Caco-2 (cell line): ENCODE measurements at regions not wholly inside any gene's neighbourhood (a gene's known extent, or its start where the extent isn't known, plus 50 kb on each side); places are given as distances from the start of the nearest gene placed in this dataset.

ENCODE experiments used
- BruUV-seq: library from RNA; stranded (reverse); fragments of 400-500 nt; replicated peaks from 2 replicates; lab custom pipeline; 2021; lab: Mats Ljungman, UMichigan
- CTCF ChIA-PET: fragments of 300-600 bp; sonication (Branson Sonifier 250); formaldehyde crosslinking; loops from one replicate; lab custom pipeline; 2022; ENCODE audit warnings: antibody characterized with exemption; lab: Charles Lee
- POLR2A ChIA-PET: fragments of 300-600 bp; sonication (Branson Sonifier 250); formaldehyde crosslinking; loops from one replicate; lab custom pipeline; 2022; ENCODE audit warnings: antibody characterized with exemption; lab: Charles Lee
- DNase-seq, 2 experiments: peaks; one replicate each; pipeline versions ENCODE4 v3.0.0 to v3.0.0-alpha.2; 2020 to 2022
- H3K27me3 ChIP-seq: replicated peaks from 2 replicates; pipeline ENCODE4 v1.6.0; 2011; ENCODE audit warnings: low read length; ENCODE audit not compliant: control insufficient read depth, insufficient read depth
- H3K36me3 ChIP-seq: 2 replicates; pipeline ENCODE4 v1.5.1; 2011; ENCODE audit warnings: low read length; ENCODE audit not compliant: control insufficient read depth, insufficient read depth
- H3K4me1 ChIP-seq: fragments of 250-450 bp; sonication (Bioruptor Pico); 2 replicates; pipeline ENCODE4 v1.5.1; 2020; ENCODE audit warnings: mild to moderate bottlenecking
- H3K4me3 ChIP-seq: 2 replicates; pipeline ENCODE4 v1.5.1; 2011; ENCODE audit warnings: low read depth, mild to moderate bottlenecking, control low read depth, low read length
- H3K9me3 ChIP-seq: fragments of 250-450 bp; sonication (Bioruptor Pico); 2 replicates; pipeline ENCODE4 v1.5.1; 2020; ENCODE audit warnings: mild to moderate bottlenecking, moderate library complexity
- H3K27ac Mint-ChIP-seq: one replicate; pipeline ENCODE4 v1.8.0; 2022; ENCODE audit warnings: mixed read lengths; ENCODE audit not compliant: unreplicated experiment
- H3K27me3 Mint-ChIP-seq: one replicate; pipeline ENCODE4 v1.8.0; 2022; ENCODE audit warnings: mixed read lengths; ENCODE audit not compliant: insufficient read depth, unreplicated experiment
- H3K36me3 Mint-ChIP-seq: one replicate; pipeline ENCODE4 v1.8.0; 2022; ENCODE audit warnings: mild to moderate bottlenecking, mixed read lengths; ENCODE audit not compliant: insufficient read depth, unreplicated experiment
- H3K4me1 Mint-ChIP-seq: one replicate; pipeline ENCODE4 v1.8.0; 2022; ENCODE audit warnings: low read depth, mixed read lengths; ENCODE audit not compliant: unreplicated experiment
- H3K4me3 Mint-ChIP-seq: one replicate; pipeline ENCODE4 v1.8.0; 2022; ENCODE audit warnings: mild to moderate bottlenecking, moderate library complexity, mixed read lengths; ENCODE audit not compliant: unreplicated experiment
- H3K9me3 Mint-ChIP-seq: one replicate; pipeline ENCODE4 v1.8.0; 2022; ENCODE audit warnings: mixed read lengths; ENCODE audit not compliant: unreplicated experiment
- intact Hi-C: fragments of 100-400 bp; cut with micrococcal nuclease; formaldehyde crosslinking; loops from one replicate; pipeline ENCODE4 v1.10.0; 2022; ENCODE audit not compliant: unreplicated experiment
- TF ChIP-seq, protein P1 (sequence below), 2 experiments: fragments of 200-600 bp in 1 of 2; IDR thresholded peaks; 1 replicate in 1 of 2; 2 replicates in 1 of 2; pipeline versions ENCODE4 v1.5.1 to v1.8.0; 2011 to 2022; ENCODE audit warnings: antibody characterized with exemption in 1 of 2, control low read depth in 1 of 2, inconsistent platforms in 1 of 2, low read depth in 1 of 2, low read length in 1 of 2, mild to moderate bottlenecking in 1 of 2, moderate library complexity in 1 of 2; ENCODE audit not compliant: insufficient read depth in 1 of 2, severe bottlenecking in 1 of 2, unreplicated experiment in 1 of 2

DNA sequence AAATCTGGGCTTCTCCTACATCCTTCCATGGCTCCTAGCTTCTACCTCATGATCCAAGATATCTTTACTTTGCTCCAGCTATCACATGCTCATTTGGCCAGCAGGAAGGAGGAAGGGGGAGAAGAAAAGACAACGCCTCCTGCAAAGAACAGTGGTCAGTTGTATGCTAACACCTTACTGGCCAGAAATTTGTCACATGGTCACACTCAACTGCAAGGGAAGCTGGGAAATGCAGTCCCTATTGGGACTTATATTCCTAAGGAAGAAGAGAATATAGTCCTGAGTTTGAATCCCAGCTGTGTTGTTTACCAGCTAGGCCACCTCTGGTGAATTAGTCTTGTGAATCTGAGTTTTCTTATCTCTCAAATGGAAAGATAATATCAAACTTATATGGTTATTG lies 272.0 kb downstream of the BLID start:
- Histone ChIP-seq H3K4me1 (no peaks in the 10 kb centered on the region), H3K36me3 (no peaks in the 10 kb centered on the region), H3K9me3 (no peaks in the 10 kb centered on the region), H3K27me3 (no peaks in the 10 kb centered on the region), H3K4me3 (no peak overlapping the region)
- intact Hi-C loops, result no loop called here
- no TSS peak for BruUV-seq
- DNase-seq, result no peak
- H3K4me1 Mint-ChIP-seq, result no peaks in the 10 kb centered on the region
- H3K36me3 Mint-ChIP-seq, result no peaks in the 10 kb centered on the region
- ChIA-PET POLR2A (no interaction called here), CTCF (no interaction called here)
- peaks cover 2% of the 10 kb centered on the region for H3K27me3 Mint-ChIP-seq
- TF ChIP-seq, protein P1, sequence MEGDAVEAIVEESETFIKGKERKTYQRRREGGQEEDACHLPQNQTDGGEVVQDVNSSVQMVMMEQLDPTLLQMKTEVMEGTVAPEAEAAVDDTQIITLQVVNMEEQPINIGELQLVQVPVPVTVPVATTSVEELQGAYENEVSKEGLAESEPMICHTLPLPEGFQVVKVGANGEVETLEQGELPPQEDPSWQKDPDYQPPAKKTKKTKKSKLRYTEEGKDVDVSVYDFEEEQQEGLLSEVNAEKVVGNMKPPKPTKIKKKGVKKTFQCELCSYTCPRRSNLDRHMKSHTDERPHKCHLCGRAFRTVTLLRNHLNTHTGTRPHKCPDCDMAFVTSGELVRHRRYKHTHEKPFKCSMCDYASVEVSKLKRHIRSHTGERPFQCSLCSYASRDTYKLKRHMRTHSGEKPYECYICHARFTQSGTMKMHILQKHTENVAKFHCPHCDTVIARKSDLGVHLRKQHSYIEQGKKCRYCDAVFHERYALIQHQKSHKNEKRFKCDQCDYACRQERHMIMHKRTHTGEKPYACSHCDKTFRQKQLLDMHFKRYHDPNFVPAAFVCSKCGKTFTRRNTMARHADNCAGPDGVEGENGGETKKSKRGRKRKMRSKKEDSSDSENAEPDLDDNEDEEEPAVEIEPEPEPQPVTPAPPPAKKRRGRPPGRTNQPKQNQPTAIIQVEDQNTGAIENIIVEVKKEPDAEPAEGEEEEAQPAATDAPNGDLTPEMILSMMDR (IDR thresholded peaks at IDR 0.05; ENCODE audit: insufficient read depth in 1 of 2, low read depth in 1 of 2, low read length in 1 of 2, severe bottlenecking in 1 of 2, unreplicated experiment in 1 of 2), result no peak
- no peak overlapping the region for H3K4me3 Mint-ChIP-seq
- no peaks in the 10 kb centered on the region for H3K9me3 Mint-ChIP-seq
- no peak overlapping the region for H3K27ac Mint-ChIP-seq

DNA sequence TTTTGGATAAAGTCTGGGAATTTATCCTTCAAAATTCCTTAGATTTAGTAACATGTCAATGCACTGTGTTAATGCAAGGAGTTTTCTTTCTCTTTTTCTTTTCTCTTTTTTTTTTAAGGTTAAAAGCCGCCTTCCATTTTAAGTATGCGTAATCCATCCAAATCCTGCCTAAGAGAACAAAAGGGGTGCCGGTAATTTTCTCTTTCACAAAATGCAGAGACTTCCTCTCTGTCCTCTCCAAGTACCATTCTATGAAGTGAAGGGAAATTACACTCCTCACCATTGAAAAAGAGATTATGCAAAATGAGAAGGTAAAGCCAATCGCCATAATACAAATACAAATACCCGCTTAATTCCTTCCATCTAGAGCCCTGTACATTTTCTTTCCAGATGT lies 273.8 kb downstream of the BLID start:
- intact Hi-C loops, result no loop called here
- Histone ChIP-seq H3K27me3 (no peaks in the 10 kb centered on the region), H3K36me3 (no peaks in the 10 kb centered on the region), H3K9me3 (no peaks in the 10 kb centered on the region), H3K4me1 (no peaks in the 10 kb centered on the region), H3K4me3 (no peak overlapping the region)
- DNase-seq, result no peak
- Mint-ChIP-seq H3K27me3 (peaks cover 2% of the 10 kb centered on the region), H3K4me1 (no peaks in the 10 kb centered on the region), H3K9me3 (no peaks in the 10 kb centered on the region), H3K4me3 (no peak overlapping the region), H3K27ac (no peak overlapping the region), H3K36me3 (no peaks in the 10 kb centered on the region)
- no TSS peak for BruUV-seq
- ChIA-PET POLR2A (no interaction called here), CTCF (no interaction called here)
- TF ChIP-seq, protein P1 (IDR thresholded peaks at IDR 0.05; ENCODE audit: insufficient read depth in 1 of 2, low read depth in 1 of 2, low read length in 1 of 2, severe bottlenecking in 1 of 2, unreplicated experiment in 1 of 2), result no peak

DNA sequence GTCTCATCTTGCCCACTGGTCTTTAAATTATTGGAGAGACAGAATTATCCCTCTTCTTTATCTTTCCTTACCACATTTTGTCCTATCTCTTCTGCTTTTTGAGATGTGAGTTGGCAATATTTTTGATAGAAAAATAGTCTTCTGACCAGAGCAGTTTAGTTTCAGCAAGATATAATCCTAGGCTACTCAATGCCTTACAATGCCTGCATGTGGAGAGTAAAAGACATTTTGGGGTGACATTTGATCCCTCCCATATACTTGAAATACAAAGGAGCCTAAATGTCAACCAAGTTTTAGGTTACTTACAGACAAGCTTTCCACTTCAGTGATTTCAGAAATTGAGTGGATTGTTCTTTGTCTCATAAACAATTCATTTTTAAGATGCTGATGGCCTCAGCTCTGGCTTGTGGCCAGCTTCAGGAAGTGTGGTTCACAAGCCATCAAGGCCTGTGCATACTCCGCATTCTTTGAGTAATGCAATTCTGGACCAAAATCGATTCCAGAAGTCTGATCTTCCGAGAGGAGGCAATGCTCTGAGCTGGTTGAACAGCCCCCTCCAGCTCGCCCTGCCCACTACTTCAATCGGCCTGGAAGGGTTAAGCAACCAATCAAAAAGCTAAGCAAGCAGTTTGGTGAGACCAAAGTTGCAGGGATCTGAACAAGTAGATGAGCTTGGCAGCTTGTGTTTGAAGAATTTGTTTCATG lies 274.4 kb downstream of the BLID start:
- CTCF ChIA-PET, result no interaction called here
- TF ChIP-seq, protein P1 (IDR thresholded peaks at IDR 0.05; ENCODE audit: insufficient read depth in 1 of 2, low read depth in 1 of 2, low read length in 1 of 2, severe bottlenecking in 1 of 2, unreplicated experiment in 1 of 2), result no peak
- H3K9me3 Mint-ChIP-seq, result no peaks in the 10 kb centered on the region
- Histone ChIP-seq H3K9me3 (no peaks in the 10 kb centered on the region), H3K27me3 (no peaks in the 10 kb centered on the region), H3K4me1 (no peaks in the 10 kb centered on the region), H3K36me3 (no peaks in the 10 kb centered on the region), H3K4me3 (no peak overlapping the region)
- no TSS peak for BruUV-seq
- no peak overlapping the region for H3K27ac Mint-ChIP-seq
- DNase-seq, result no peak
- no peak overlapping the region for H3K4me3 Mint-ChIP-seq
- POLR2A ChIA-PET, result no interaction called here
- peaks cover 2% of the 10 kb centered on the region for H3K27me3 Mint-ChIP-seq
- H3K4me1 Mint-ChIP-seq, result no peaks in the 10 kb centered on the region
- H3K36me3 Mint-ChIP-seq, result no peaks in the 10 kb centered on the region
- intact Hi-C loops, result no loop called here
